HG02678 (cell line): ENCODE measurements at regions not wholly inside any gene's neighbourhood (a gene's known extent, or its start where the extent isn't known, plus 50 kb on each side); places are given as distances from the start of the nearest gene placed in this dataset.

Experiments used
- ATAC-seq: cut with Tn5 transposase; IDR thresholded peaks from one replicate; pipeline ENCODE4 v1.9.1; 2021; ENCODE audit warnings: mild to moderate bottlenecking, moderate library complexity; ENCODE audit not compliant: unreplicated experiment

DNA sequence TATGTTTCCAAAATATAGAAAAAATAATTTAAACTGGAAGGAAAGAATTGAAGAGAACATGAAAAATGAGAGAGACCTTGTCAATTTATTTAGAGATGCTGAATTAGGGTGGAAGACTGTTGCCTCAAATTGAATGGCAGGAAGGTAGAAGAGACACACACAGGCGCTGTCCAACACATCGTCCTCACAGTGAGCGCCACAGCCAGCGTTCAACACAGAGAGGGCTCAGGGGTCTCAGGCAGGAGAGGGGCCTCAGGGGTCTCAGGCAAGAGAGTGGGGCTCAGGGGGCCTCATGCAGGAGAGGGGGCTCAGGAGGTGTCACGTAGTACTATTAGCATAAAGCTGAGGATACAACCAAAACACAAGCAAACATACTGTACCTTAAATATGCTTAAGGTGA is 65.7 kb downstream of the TMEM18 start:
- ATAC-seq: no peak

DNA sequence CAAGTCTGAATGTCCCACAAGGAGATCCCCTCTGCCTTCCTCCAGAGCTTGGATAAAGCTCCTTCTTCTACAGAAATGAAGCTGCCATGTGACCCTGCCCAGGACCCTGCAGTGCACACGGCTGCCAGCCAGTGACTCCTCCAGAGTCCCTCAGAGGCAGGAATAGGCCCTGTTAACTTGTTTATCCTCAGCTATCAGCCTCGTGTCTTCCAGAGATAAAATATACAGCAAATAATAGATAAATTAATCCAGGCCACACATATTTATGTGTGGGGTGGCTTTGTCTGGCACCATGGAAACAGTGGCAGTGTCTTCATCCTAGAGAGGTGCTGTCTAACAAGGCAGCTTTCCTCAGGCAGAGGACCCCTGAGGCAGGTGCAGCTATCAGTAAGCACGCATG is 66.7 kb downstream of the TMEM18 start:
- ATAC-seq: no peak

- ATAC-seq: no peak
Measured at GRCh38 chr2:609881-610280, 67.3 kb downstream of the TMEM18 start.

DNA sequence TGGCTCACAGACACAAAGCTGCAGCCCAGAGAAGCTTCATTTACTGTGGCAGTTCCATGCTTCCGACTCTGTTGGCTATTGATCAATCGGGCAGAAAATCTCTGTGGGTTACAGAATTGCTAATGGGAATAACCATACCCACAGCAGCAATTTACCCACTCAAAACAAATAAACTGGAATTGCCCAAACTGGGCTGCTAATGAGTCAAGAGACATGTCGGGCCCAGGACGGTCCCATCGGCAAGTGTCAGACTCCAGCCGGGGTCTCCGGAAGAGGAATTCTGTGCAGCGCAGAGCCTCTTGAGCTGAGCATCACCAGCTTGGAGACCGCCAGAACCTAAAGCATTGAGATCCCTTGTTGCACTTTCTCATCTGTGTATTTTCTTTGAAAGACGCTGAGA is 67.8 kb downstream of the TMEM18 start:
- no peak for ATAC-seq

DNA sequence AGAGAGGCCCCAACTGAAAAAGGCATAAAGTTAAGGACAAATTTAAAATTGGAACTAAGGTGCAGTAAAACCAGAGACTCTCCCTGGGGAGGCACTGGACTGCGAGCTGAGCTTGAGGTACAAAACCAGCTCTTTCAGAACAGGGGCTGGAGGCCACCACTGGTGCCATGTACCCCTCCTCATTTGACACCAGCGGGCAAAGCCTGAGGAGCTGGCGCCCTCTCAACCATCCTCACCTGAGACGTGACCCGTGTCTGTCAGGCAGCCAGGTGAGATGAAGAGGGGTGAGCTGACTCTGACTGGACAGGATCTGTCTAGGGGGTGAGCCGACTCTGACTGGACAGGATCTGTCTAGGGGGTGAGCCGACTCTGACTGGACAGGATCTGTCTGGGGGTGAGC is 68.5 kb downstream of the TMEM18 start:
- ATAC-seq: no peak

GRCh38 chr2:608297-608696 is 68.9 kb downstream of the TMEM18 start:
- no peak for ATAC-seq

DNA sequence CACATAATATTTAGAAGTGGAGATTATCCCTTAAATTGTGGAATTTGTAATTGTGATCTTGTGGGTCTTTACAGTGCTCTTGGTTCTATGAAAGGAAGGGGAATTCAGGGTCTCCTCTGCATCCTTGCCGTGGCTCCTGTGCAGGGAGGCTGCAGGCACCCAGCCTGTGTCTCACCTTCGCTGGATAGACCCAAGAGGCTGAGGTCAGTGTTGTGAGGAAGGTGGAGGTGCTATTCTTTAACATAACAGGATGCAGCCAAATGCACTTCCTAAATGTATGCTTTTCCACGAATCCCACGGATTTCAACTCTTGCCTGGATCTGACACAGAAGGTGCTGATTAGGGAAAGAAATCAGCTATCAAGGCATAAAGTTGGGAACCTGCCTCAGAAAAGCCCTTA is 69.5 kb downstream of the TMEM18 start:
- ATAC-seq: no peak

GRCh38 chr2:607172-607571 is 70.0 kb downstream of the TMEM18 start:
- no peak for ATAC-seq

DNA sequence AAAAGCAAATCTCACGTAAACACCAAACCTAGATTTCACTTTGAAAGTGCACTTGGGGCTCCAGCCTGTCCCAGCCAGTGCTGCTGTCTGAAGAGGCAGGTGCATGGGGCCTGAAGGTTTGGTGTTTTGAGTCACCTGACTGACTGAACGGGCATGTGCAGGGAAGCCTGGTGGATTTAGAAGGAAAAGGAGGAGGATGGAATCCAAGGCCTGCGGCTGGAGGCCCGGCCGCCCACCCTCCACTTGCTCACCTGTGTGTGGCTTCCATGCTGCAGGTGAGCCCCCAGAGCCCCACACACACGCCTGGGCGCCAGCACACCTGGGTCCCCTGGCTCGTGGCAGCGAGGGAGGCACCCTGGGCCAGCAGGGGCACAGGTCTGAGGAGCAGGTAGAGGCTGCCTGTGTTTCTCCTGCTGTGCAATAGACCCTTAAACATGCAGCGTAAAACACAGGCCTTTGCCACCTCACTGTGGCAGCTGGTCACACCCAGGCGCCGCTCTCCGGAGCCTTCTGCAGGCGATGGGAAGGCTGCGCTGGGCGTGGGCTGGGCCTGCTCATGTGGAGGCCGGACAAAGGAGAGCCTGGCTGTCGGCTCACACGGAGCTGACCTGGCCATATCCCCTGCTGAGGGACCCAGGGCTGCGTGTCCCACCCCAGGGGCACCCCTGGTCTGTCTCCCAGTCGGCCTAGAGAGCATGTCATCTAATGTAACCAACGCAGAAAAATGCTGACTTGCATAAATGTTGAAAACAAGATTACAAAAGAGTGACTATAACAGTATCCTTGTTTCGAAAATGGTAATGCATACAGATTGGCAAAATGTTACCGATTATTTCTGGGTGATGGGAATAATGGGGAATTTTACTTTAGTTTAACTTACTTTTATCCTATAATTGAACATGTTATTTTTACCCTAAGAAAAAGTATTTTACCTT is 71.3 kb downstream of the TMEM18 start:
- ATAC-seq: no peak

DNA sequence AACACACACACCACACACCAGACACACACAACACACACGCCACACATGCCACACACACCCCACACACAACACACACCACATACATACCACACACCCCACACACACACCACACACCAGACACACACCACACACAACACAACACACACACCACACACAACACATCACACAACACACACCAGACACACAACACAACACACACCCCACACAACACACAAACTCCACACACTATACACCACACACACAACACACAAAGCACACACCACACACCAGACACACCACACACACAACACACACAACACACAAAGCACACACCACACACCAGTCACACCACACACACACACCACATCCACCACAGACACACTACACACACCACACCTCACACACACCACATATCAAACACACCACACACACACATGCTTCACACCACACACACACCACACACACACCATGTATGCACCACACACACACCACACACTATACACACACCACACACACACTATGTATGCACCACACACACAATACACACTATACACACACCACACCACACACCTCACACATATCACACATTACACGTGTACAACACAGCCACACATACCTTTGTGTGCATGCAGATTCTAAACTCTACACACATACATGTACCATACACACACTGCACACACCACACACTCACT is 72.2 kb downstream of the TMEM18 start:
- ATAC-seq: no peak

- ATAC-seq: no peak
Measured at GRCh38 chr2:604385-604784, 72.8 kb downstream of the TMEM18 start.

DNA sequence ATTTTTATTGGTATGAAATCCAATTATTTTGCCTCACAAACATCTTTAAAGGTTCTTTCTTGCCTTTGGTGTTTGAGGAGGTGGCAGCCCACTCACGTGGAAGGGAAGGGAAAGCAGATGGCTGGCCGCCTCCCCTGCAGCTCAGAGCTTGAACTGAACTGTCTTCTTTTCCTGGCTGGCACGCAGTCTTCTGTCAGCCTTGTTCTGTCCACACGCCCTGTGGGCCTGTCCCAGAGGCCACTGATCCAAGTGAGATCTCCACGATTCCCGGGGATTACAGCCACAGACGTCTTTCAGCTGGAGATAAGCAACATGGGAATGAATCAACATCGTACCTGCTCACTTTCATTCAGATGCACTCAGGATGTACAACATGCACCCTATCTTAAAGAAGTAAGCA is 73.3 kb downstream of the TMEM18 start:
- no peak for ATAC-seq

DNA sequence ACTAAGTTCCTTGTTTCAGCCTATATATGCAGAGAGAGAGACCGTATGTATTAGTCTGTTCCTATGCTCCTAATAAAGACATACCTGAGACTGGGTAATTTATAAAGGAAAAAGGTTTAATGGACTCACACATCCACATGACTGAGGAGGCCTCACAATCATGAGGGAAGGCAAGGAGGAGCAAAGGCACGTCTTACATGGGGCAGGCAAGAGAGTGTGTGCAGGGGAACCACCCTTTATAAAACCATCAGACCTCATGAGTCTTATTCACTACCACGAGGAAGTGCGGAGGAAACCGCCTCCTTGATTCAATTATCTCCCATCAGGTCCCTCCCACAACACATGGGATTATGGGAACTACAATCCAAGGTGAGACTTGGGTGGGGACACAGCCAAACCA is 73.8 kb downstream of the TMEM18 start:
- ATAC-seq: no peak

- no peak for ATAC-seq
Measured at GRCh38 chr2:602571-603359, 74.4 kb downstream of the TMEM18 start.

DNA sequence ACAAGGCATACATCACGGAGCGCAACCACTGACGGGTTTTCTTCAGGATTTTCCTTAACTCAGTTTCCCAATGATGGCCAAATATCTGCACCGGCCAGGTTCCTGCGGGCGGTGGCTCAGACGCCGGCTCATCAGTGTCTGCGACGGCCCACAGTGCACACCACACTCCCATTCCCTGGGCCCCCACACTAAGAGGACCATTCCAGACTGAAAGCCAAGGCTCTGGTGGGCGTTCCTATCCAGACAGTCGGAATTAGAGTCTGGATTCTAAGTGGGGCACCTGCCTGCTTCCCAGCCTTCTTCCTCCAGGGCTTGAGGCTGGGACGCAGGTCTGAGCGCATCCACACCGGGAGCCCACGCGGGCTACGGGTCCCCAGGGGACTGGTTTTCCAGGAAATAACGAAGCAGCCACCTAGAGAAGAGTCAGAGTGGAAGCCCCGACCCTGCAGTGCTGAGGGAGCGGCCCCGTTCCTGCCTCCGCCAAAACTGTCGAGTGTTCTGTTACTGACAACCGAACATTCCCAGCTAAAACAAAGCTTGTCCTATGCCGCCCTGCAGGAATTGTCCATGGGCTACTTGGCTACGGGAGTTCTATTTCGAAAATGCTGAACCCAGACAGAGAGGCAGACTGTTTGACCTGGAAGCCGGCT is 75.3 kb downstream of the TMEM18 start:
- no peak for ATAC-seq

GRCh38 chr2:601387-601698 is 75.9 kb downstream of the TMEM18 start:
- ATAC-seq: no peak

- ATAC-seq: no peak
Measured at GRCh38 chr2:600542-601386, 76.4 kb downstream of the TMEM18 start.

GRCh38 chr2:599601-600000 is 77.6 kb downstream of the TMEM18 start:
- ATAC-seq: no peak

DNA sequence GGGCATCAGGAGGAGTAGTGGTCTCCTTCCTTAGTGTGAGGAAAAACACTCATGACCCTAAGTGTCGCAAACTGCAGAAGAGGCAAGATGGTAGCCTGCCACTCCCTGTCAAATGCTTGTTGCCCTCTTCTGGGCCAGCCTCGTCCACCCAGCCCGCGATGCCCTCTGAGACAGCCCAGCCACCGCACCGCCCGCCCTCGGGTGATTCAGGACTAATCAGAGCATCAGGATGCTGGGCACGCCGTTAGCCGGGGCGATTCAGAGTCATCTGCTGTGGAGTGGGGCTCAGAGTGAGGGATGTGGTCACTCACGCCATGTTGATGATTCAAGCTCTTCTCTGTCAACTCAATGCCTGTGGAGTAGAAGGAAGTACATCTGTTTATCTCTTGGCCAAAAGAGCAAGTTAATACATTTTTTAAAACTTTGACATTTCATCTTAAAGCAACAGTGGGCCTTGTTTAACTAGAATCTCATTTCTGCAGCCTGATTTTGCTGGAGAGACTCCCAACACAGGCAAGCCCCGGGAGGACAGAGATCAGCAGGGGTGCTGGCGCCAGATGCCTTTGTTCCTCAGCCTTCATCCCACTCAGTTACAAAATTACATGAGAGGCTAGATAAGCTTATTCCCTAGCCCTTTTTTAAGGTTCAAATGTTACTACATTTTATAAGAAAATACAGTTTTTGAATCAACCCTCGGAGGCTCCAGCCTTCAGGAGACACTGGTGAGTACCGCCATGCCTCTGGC is 79.0 kb downstream of the TMEM18 start:
- ATAC-seq: no peak
